ENCODE measurements at regions not wholly inside any gene's neighbourhood (a gene's known extent, or its start where the extent isn't known, plus 50 kb on each side); places are given as distances from the start of the nearest gene placed in this dataset.

DNA sequence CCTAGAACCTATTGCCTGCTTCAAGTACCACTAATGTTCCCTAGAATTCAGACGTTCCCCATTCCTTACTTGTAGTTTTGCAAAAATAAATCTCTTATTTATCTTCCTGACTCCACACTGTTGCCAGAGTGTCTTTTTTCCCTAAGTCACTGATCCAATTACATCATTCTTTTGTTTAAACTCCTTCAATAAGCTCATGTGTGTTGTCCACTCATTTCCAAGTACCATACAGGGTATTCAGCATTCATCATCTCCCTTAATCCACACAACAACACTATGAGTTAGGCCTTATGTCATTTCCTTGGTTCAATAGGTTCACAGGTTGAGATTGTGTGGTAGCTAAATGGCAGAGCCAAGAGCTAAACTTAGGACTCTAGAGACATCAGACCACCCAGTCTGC is 119.9 kb upstream of the RHOBTB1 start:
- TF ChIP-seq, protein P1, sequence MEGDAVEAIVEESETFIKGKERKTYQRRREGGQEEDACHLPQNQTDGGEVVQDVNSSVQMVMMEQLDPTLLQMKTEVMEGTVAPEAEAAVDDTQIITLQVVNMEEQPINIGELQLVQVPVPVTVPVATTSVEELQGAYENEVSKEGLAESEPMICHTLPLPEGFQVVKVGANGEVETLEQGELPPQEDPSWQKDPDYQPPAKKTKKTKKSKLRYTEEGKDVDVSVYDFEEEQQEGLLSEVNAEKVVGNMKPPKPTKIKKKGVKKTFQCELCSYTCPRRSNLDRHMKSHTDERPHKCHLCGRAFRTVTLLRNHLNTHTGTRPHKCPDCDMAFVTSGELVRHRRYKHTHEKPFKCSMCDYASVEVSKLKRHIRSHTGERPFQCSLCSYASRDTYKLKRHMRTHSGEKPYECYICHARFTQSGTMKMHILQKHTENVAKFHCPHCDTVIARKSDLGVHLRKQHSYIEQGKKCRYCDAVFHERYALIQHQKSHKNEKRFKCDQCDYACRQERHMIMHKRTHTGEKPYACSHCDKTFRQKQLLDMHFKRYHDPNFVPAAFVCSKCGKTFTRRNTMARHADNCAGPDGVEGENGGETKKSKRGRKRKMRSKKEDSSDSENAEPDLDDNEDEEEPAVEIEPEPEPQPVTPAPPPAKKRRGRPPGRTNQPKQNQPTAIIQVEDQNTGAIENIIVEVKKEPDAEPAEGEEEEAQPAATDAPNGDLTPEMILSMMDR (IDR thresholded peaks at IDR 0.05), result no peak
- TF ChIP-seq POLR2A (IDR thresholded peaks at IDR 0.05), result no peak

Data from suprapubic skin (tissue), 3 donors.